GM23338 (cell line): ENCODE measurements at regions not wholly inside any gene's neighbourhood (a gene's known extent, or its start where the extent isn't known, plus 50 kb on each side); places are given as distances from the start of the nearest gene placed in this dataset.

ENCODE experiments used
- ATAC-seq: fragments of 200-7000 bp; cut with Tn5 transposase; 3 replicates; pipeline ENCODE4 v1.9.1; 2020
- DNase-seq: peaks from one replicate; pipeline ENCODE4 v3.0.0-alpha.2; 2015; ENCODE audit warnings: low spot score
- H2AFZ ChIP-seq: fragments of 200-600 bp; sonication (generic); 2 replicates; pipeline ENCODE4 v1.8.0; 2016; ENCODE audit warnings: antibody characterized with exemption, mild to moderate bottlenecking, moderate library complexity
- H3F3A ChIP-seq: fragments of 200-600 bp; sonication (generic); replicated peaks from 2 replicates; pipeline ENCODE4 v1.8.0; 2017; ENCODE audit warnings: antibody characterized with exemption, mixed run types, low read depth
- H3K27ac ChIP-seq: fragments of 200-600 bp; sonication (generic); 2 replicates; pipeline ENCODE4 v1.6.1; 2016; ENCODE audit warnings: low read depth
- H3K27me3 ChIP-seq: fragments of 200-600 bp; sonication (generic); 2 replicates; pipeline ENCODE4 v1.8.0; 2016; ENCODE audit warnings: mild to moderate bottlenecking, mixed run types, moderate library complexity; ENCODE audit not compliant: insufficient read depth
- H3K36me3 ChIP-seq: fragments of 200-600 bp; sonication (generic); 2 replicates; pipeline ENCODE4 v1.8.0; 2016; ENCODE audit warnings: mild to moderate bottlenecking; ENCODE audit not compliant: insufficient read depth
- H3K4me1 ChIP-seq: fragments of 200-600 bp; sonication (generic); 2 replicates; pipeline ENCODE4 v1.8.0; 2016; ENCODE audit warnings: mild to moderate bottlenecking, moderate library complexity; ENCODE audit not compliant: insufficient read depth
- H3K4me2 ChIP-seq: fragments of 200-600 bp; sonication (generic); 2 replicates; pipeline ENCODE4 v1.7.1; 2017; ENCODE audit warnings: mixed run types
- H3K4me3 ChIP-seq: fragments of 200-600 bp; sonication (generic); 2 replicates; pipeline ENCODE4 v1.6.1; 2016; ENCODE audit warnings: mixed run types
- H3K79me2 ChIP-seq: fragments of 200-600 bp; sonication (generic); replicated peaks from 2 replicates; pipeline ENCODE4 v1.8.0; 2017; ENCODE audit warnings: mild to moderate bottlenecking; ENCODE audit not compliant: insufficient read depth
- H3K9me2 ChIP-seq: fragments of 200-600 bp; sonication (generic); 2 replicates; pipeline ENCODE4 v1.8.0; 2017; ENCODE audit not compliant: insufficient read depth
- H4K20me1 ChIP-seq: fragments of 200-600 bp; sonication (generic); replicated peaks from 2 replicates; pipeline ENCODE4 v1.8.0; 2017; ENCODE audit warnings: mild to moderate bottlenecking; ENCODE audit not compliant: insufficient read depth
- H3K27ac Mint-ChIP-seq: 2 replicates; pipeline ENCODE4 v1.8.0; 2020; ENCODE audit warnings: inconsistent platforms, mild to moderate bottlenecking, moderate library complexity, mixed read lengths
- H3K27me3 Mint-ChIP-seq: 3 replicates; pipeline ENCODE4 v1.8.0; 2022; ENCODE audit warnings: low read depth, mild to moderate bottlenecking, moderate library complexity, mixed read lengths, inconsistent platforms; ENCODE audit not compliant: insufficient read depth, poor library complexity
- H3K36me3 Mint-ChIP-seq: 3 replicates; pipeline ENCODE4 v1.8.0; 2021; ENCODE audit warnings: low read depth, mild to moderate bottlenecking, inconsistent platforms, moderate library complexity, mixed read lengths
- H3K4me1 Mint-ChIP-seq: 3 replicates; pipeline ENCODE4 v1.8.0; 2020; ENCODE audit warnings: mild to moderate bottlenecking, inconsistent platforms, mixed read lengths
- H3K4me3 Mint-ChIP-seq: 3 replicates; pipeline ENCODE4 v1.8.0; 2021; ENCODE audit warnings: moderate library complexity, mild to moderate bottlenecking, inconsistent platforms, mixed read lengths
- H3K9me3 Mint-ChIP-seq: 3 replicates; pipeline ENCODE4 v1.8.0; 2020; ENCODE audit warnings: moderate library complexity, mild to moderate bottlenecking, inconsistent platforms, mixed read lengths
- CREB1 ChIP-seq: fragments of 250-450 bp; sonication (Bioruptor Pico); IDR thresholded peaks from 2 replicates; pipeline ENCODE4 v1.5.0; 2020; ENCODE audit warnings: low read depth, mild to moderate bottlenecking, moderate library complexity
- CTCF ChIP-seq, 2 experiments: fragments of 200-600 bp in 1 of 2; sonication (generic) in 1 of 2; conservative IDR thresholded peaks; 2 replicates each; pipeline versions ENCODE4 v1.5.1 to v1.6.1; 2016 to 2017; ENCODE audit warnings: antibody characterized with exemption in 2 of 2, low read depth in 2 of 2, mild to moderate bottlenecking in 2 of 2, moderate library complexity in 1 of 2
- ETS1 ChIP-seq: IDR thresholded peaks from 2 replicates; pipeline ENCODE4 v1.6.1; 2016; ENCODE audit warnings: antibody characterized with exemption
- JUNB ChIP-seq: IDR thresholded peaks from one replicate; pipeline ENCODE4 v1.6.1; 2016; ENCODE audit warnings: antibody characterized with exemption; ENCODE audit not compliant: unreplicated experiment
- NANOG ChIP-seq: IDR thresholded peaks from 2 replicates; pipeline ENCODE4 v1.6.1; 2016; ENCODE audit warnings: antibody characterized with exemption, borderline replicate concordance
- POLR2AphosphoS5 ChIP-seq: IDR thresholded peaks from 2 replicates; pipeline ENCODE4 v1.6.1; 2016; ENCODE audit warnings: antibody characterized with exemption, low read depth
- ZNF114 ChIP-seq: fragments of 250-450 bp; sonication (Bioruptor Pico); IDR thresholded peaks from 2 replicates; pipeline ENCODE4 v1.5.0; 2020; ENCODE audit warnings: mild to moderate bottlenecking, moderate library complexity
- ZNF462 ChIP-seq: fragments of 250-450 bp; sonication (Bioruptor Pico); IDR thresholded peaks from 2 replicates; pipeline ENCODE4 v1.5.0; 2020; ENCODE audit warnings: mild to moderate bottlenecking, moderate library complexity

- TF ChIP-seq ZNF462 (CRISPR knock-in tag) (no peak), NANOG (no peak), ZNF114 (CRISPR knock-in tag) (no peak), POLR2AphosphoS5 (no peak), JUNB (no peak)
Measured at GRCh38 chr20:50315586-50316551, 125.2 kb downstream of the CEBPB start (continued).

DNA sequence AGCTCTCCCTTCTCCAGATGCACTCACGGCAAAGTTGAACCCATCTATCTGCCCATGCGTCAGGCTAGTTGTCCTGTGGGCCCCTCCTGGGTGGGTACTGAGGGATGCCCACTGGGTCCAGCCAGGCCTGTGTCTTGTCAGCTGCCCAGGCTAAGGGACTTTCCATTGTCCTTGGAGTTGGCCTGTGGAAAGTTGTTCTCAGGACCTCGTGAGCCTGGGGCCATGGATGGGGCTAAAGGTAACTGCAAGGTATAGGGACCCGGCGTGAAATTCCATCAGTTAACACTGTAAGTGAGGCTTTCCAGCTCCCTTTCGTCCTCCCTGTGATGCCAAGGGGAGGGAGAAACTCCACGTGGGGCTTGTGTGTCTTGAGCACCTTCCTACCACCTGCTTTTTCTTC lies 126.5 kb downstream of the CEBPB start:
- Histone ChIP-seq H3F3A (no peaks in the 10 kb centered on the region), H3K9me2 (no peaks in the 10 kb centered on the region; the same call in 1 of the 2 replicates), H3K27me3 (no peaks in the 10 kb centered on the region), H3K79me2 (no peaks in the 10 kb centered on the region), H3K4me2 (no peak overlapping the region), H3K4me1 (peaks cover 5% of the 10 kb centered on the region; the same call in 1 of the 2 replicates), H3K36me3 (no peaks in the 10 kb centered on the region), H3K4me3 (no peak overlapping the region), H2AFZ (no peak overlapping the region), H4K20me1 (no peaks in the 10 kb centered on the region), H3K27ac (no peak overlapping the region)
- H3K4me3 Mint-ChIP-seq: no peak overlapping the region
- no peak for ATAC-seq
- H3K4me1 Mint-ChIP-seq: peaks cover 11% of the 10 kb centered on the region
- DNase-seq: no peak
- H3K36me3 Mint-ChIP-seq: no peaks in the 10 kb centered on the region
- TF ChIP-seq CTCF (conservative IDR thresholded peaks at IDR 0.05; ENCODE audit: low read depth in 2 of 2) (no peak), ZNF114 (CRISPR knock-in tag) (no peak), ETS1 (no peak), CREB1 (CRISPR knock-in tag) (no peak)
- H3K27ac Mint-ChIP-seq: no peak overlapping the region
- peaks cover 2% of the 10 kb centered on the region for H3K27me3 Mint-ChIP-seq
- H3K9me3 Mint-ChIP-seq: no peaks in the 10 kb centered on the region; the same call in 2 of the 3 replicates
